ENCODE measurements at regions not wholly inside any gene's neighbourhood (a gene's known extent, or its start where the extent isn't known, plus 50 kb on each side); places are given as distances from the start of the nearest gene placed in this dataset.

- Histone ChIP-seq H2BK5ac (ENCODE audit: insufficient read length, low read length) (no peak overlapping the region), H3T11ph (ENCODE audit: low read length) (no peak overlapping the region), H4K91ac (ENCODE audit: insufficient read length, low read depth, low read length) (no peak overlapping the region), H2BK15ac (ENCODE audit: low read depth, low read length) (no peak overlapping the region), H4K5ac (ENCODE audit: insufficient read length, low read depth, low read length) (no peak overlapping the region), H3K9me3 (ENCODE audit: control insufficient read depth, low read depth, low read length) (no peaks in the 10 kb centered on the region), H3K27ac (ENCODE audit: insufficient read length, low read depth, low read length) (no peak overlapping the region), H3K79me1 (ENCODE audit: insufficient read depth, low read depth, low read length, poor library complexity, severe bottlenecking) (no peaks in the 10 kb centered on the region), H3K4ac (ENCODE audit: low read depth, low read length) (no peak overlapping the region), H2BK120ac (ENCODE audit: low read depth, low read length, poor library complexity, severe bottlenecking) (no peak overlapping the region), H3K14ac (ENCODE audit: insufficient read depth, low read length) (no peak overlapping the region), H3K27me3 (ENCODE audit: insufficient read depth, low read length) (no peaks in the 10 kb centered on the region), H3K18ac (ENCODE audit: insufficient read length, low read depth, low read length) (no peak overlapping the region), H2BK20ac (ENCODE audit: low read depth, low read length, poor library complexity, severe bottlenecking) (no peak overlapping the region), H3K56ac (ENCODE audit: insufficient read length, low read depth, low read length) (no peak overlapping the region), H3K9ac (ENCODE audit: extremely low read depth, insufficient read length, low read length) (no peak overlapping the region), H3K23ac (ENCODE audit: insufficient read length, low read depth, low read length) (no peak overlapping the region), H2AK5ac (ENCODE audit: insufficient read length, low read length) (no peak overlapping the region), H3K79me2 (ENCODE audit: insufficient read depth, low read length) (no peaks in the 10 kb centered on the region), H2AFZ (ENCODE audit: low read length) (no peak overlapping the region), H4K8ac (replicated peaks; ENCODE audit: insufficient read length, low read depth, low read length) (no peak overlapping the region), H4K20me1 (ENCODE audit: control insufficient read depth, insufficient read depth, insufficient read length) (peaks cover 4% of the 10 kb centered on the region), H2BK12ac (ENCODE audit: insufficient read length, low read depth, low read length) (no peak overlapping the region), H3K4me1 (ENCODE audit: insufficient read depth, low read length) (no peaks in the 10 kb centered on the region), H3K23me2 (ENCODE audit: insufficient read length, low read depth, low read length, poor library complexity, severe bottlenecking) (no peaks in the 10 kb centered on the region), H3K4me2 (ENCODE audit: insufficient read depth, insufficient read length, low read length) (no peak overlapping the region)
- Mint-ChIP-seq H3K27me3 (ENCODE audit: low read depth) (no peaks in the 10 kb centered on the region), H3K36me3 (ENCODE audit: insufficient read depth in 1 of 3, low read depth in 3 of 3) (no peaks in the 10 kb centered on the region), H3K27ac (no peak overlapping the region), H3K4me3 (no peak overlapping the region), H3K4me1 (no peaks in the 10 kb centered on the region), H3K9me3 (no peaks in the 10 kb centered on the region)
- TF ChIP-seq, protein P1, sequence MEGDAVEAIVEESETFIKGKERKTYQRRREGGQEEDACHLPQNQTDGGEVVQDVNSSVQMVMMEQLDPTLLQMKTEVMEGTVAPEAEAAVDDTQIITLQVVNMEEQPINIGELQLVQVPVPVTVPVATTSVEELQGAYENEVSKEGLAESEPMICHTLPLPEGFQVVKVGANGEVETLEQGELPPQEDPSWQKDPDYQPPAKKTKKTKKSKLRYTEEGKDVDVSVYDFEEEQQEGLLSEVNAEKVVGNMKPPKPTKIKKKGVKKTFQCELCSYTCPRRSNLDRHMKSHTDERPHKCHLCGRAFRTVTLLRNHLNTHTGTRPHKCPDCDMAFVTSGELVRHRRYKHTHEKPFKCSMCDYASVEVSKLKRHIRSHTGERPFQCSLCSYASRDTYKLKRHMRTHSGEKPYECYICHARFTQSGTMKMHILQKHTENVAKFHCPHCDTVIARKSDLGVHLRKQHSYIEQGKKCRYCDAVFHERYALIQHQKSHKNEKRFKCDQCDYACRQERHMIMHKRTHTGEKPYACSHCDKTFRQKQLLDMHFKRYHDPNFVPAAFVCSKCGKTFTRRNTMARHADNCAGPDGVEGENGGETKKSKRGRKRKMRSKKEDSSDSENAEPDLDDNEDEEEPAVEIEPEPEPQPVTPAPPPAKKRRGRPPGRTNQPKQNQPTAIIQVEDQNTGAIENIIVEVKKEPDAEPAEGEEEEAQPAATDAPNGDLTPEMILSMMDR (conservative IDR thresholded peaks at IDR 0.05), result no peak
- no CpG with 5 or more reads among the region's 2 CpGs for WGBS (ENCODE audit: extremely low coverage, insufficient read length, low lambda C conversion rate)
- no peak for DNase-seq
These were observed 421.4 kb upstream of the RGPD4 start for GRCh38 chr2:107405261-107405660.

All from H9 (cell line).